BE2C (cell line): ENCODE measurements at regions not wholly inside any gene's neighbourhood (a gene's known extent, or its start where the extent isn't known, plus 50 kb on each side); places are given as distances from the start of the nearest gene placed in this dataset.

Experiments used
- DNase-seq: peaks from one replicate; pipeline ENCODE4 v3.0.0-alpha.2; 2020
- H3K27me3 ChIP-seq: fragments of 250-450 bp; sonication (Bioruptor Pico); 2 replicates; pipeline ENCODE4 v1.5.1; 2020; ENCODE audit warnings: mild to moderate bottlenecking
- H3K36me3 ChIP-seq: fragments of 250-450 bp; sonication (Bioruptor Pico); 2 replicates; pipeline ENCODE4 v1.5.1; 2020; ENCODE audit warnings: mild to moderate bottlenecking
- H3K4me1 ChIP-seq: fragments of 250-450 bp; sonication (Bioruptor Pico); 2 replicates; pipeline ENCODE4 v1.5.1; 2020
- H3K4me3 ChIP-seq: 2 replicates; pipeline ENCODE4 v1.5.1; 2011; ENCODE audit warnings: low read depth, low read length
- H3K9me3 ChIP-seq: fragments of 250-450 bp; sonication (Bioruptor Pico); 2 replicates; pipeline ENCODE4 v1.5.1; 2020
- TF ChIP-seq, protein P1 (sequence below): IDR thresholded peaks from 2 replicates; pipeline ENCODE4 v1.5.1; 2012; ENCODE audit warnings: mild to moderate bottlenecking, low read depth, low read length

DNA sequence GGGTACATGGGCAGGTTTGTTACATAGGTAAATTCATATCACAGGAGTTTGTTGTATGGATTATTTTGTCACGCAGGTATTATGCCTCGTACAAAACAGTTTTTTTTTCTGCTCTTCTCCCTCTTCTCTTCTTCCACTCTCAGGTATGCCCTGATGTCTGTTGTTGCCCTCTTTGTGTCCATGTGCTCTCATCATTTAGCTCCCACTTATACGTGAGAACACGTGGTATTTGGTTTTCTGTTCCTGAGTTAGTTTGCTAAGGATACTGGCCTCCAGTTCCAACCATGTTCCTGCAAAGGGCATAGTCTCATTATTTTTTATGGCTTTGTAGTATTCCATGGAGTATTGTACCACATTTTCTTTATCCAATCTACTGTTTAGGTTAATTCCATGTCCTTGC, 65.7 kb downstream of the UNC5CL start:
- TF ChIP-seq, protein P1, sequence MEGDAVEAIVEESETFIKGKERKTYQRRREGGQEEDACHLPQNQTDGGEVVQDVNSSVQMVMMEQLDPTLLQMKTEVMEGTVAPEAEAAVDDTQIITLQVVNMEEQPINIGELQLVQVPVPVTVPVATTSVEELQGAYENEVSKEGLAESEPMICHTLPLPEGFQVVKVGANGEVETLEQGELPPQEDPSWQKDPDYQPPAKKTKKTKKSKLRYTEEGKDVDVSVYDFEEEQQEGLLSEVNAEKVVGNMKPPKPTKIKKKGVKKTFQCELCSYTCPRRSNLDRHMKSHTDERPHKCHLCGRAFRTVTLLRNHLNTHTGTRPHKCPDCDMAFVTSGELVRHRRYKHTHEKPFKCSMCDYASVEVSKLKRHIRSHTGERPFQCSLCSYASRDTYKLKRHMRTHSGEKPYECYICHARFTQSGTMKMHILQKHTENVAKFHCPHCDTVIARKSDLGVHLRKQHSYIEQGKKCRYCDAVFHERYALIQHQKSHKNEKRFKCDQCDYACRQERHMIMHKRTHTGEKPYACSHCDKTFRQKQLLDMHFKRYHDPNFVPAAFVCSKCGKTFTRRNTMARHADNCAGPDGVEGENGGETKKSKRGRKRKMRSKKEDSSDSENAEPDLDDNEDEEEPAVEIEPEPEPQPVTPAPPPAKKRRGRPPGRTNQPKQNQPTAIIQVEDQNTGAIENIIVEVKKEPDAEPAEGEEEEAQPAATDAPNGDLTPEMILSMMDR = no peak
- Histone ChIP-seq H3K4me1 (no peaks in the 10 kb centered on the region), H3K36me3 (no peaks in the 10 kb centered on the region), H3K27me3 (peaks cover 28% of the 10 kb centered on the region), H3K9me3 (no peaks in the 10 kb centered on the region), H3K4me3 (no peak overlapping the region)
- no peak for DNase-seq

DNA sequence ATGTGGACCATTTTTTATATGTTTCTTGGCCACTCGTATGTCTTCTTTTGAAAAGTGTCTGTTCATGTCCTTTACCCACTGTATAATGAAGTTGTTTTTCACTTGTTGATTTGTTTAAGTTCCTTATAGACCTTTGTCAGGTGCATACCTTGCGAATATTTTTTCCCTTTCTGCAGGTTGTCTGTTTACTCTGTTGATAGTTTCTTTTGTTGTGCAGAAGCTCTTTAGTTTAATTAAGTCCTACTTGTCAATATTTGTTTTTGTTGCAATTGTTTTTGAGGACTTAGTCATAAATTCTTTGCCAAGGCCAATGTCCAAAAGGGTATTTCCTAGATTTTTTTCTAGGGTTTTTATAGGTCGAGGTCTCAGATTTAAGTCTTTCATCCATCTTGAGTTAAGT, 66.2 kb downstream of the UNC5CL start:
- TF ChIP-seq, protein P1 = no peak
- no peak for DNase-seq
- H3K4me3 ChIP-seq = no peak overlapping the region
- H3K9me3 ChIP-seq = no peaks in the 10 kb centered on the region
- H3K36me3 ChIP-seq = no peaks in the 10 kb centered on the region
- H3K27me3 ChIP-seq = peaks cover 28% of the 10 kb centered on the region
- no peaks in the 10 kb centered on the region for H3K4me1 ChIP-seq

DNA sequence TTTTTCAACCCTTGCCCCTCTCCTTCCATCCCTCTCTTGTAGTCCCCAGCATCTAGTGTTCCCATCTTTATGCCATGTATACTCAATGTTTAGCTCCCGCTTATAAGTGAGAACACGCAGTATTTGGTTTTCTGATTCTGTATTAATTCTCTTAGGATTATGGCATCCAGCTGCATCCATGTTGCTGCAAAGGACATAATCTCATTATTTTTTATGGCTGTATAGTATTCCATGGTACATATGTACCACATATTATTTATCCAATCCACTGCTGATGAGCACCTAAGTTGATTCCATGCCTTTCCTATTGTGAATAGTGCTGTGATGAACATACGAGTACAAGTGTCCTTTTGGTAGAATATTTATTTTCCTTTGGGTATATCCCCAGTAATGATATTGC, 66.8 kb downstream of the UNC5CL start:
- Histone ChIP-seq H3K36me3 (no peaks in the 10 kb centered on the region), H3K4me1 (no peaks in the 10 kb centered on the region), H3K9me3 (no peaks in the 10 kb centered on the region), H3K27me3 (peaks cover 24% of the 10 kb centered on the region), H3K4me3 (no peak overlapping the region)
- no peak for DNase-seq
- TF ChIP-seq, protein P1 = no peak

DNA sequence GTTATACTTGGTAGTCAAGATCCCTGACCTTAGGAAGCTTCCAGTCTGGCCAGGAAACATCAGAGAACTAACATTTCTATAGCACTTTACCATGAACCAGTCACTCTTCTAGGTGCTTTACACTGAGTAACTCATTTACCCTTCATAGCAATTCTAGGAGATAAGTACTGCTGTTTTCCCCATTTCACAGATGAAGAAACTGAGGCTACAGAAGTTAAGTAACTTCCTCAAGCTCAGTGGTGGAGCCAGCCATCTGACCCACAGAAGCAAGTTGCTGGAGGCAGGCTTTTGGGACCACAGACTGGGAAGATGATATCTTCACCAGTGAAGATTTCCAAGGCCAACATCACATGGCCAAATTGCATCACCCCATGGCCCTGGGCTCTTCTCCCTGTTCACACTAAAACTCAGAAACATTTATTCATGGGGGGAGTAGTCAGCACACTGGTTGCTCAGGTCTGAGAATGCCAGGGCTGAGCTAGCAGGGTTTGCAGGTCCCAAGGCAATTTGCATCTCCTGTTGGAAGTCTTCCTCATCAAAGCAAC, 70.3 kb downstream of the UNC5CL start:
- Histone ChIP-seq H3K36me3 (no peaks in the 10 kb centered on the region), H3K4me1 (no peaks in the 10 kb centered on the region), H3K27me3 (peaks cover 2% of the 10 kb centered on the region), H3K9me3 (no peaks in the 10 kb centered on the region), H3K4me3 (no peak overlapping the region)
- TF ChIP-seq, protein P1 = no peak
- no peak for DNase-seq

DNA sequence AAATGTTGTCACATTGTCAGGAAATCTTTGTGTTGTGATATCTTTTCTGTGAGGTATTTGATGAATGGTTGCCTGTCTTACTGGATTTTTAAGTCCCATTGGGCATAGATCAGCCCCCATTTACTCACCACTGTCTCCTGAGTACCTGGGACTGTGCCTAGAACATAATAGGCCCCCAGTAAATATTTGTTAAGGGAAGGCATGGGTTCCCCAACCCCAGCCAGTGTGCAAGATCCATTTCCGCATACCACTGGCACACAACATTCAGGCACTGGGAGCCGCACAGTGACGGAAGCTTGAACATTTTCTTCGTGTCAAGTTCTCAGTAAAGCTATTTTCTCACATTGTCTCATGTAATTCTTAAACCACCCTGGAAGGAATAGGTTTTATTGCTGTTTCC, 72.2 kb downstream of the UNC5CL start:
- DNase-seq = no peak
- Histone ChIP-seq H3K9me3 (no peaks in the 10 kb centered on the region), H3K36me3 (no peaks in the 10 kb centered on the region), H3K4me3 (no peak overlapping the region), H3K27me3 (no peaks in the 10 kb centered on the region), H3K4me1 (no peaks in the 10 kb centered on the region)
- TF ChIP-seq, protein P1 = no peak

DNA sequence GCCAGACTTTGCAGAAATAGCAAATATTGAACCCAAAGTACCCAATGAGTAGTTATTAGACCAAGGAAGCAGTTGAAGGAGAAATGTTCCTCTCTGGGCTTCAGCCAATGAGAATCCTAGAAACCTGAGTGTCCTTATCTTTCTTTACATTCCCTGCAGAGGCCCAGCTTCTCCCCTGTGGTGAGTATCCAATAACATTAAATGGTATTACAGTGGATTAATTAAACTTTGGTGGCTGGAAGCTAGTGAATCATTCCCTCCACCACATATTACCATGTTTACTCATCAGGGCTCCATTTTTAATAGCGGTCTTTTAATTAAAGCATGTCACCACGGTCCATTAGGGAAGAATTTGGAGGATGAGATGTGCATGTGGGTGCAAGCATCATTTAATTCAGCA, 74.0 kb downstream of the UNC5CL start:
- H3K36me3 ChIP-seq = no peaks in the 10 kb centered on the region
- H3K27me3 ChIP-seq = no peaks in the 10 kb centered on the region
- H3K9me3 ChIP-seq = no peaks in the 10 kb centered on the region
- DNase-seq = no peak
- TF ChIP-seq, protein P1 = no peak
- no peak overlapping the region for H3K4me3 ChIP-seq
- H3K4me1 ChIP-seq = no peaks in the 10 kb centered on the region
